Central memory CD8-positive, alpha-beta T cell (primary cell): ENCODE measurements at regions not wholly inside any gene's neighbourhood (a gene's known extent, or its start where the extent isn't known, plus 50 kb on each side); places are given as distances from the start of the nearest gene placed in this dataset.

ENCODE experiments used
- ATAC-seq: fragments of 150-1000 bp; cut with Tn5 transposase; replicated peaks from 2 replicates; pipeline ENCODE4 v1.10.0; 2022; ENCODE audit warnings: mild to moderate bottlenecking, moderate FRiP score, moderate number of reproducible peaks; ENCODE audit not compliant: poor library complexity, severe bottlenecking; ENCODE audit errors: extremely low read depth
- DNase-seq, 2 donors: peaks; one replicate each; pipeline ENCODE4 v3.0.0; 2021; ENCODE audit warnings: low spot score in 2 of 2
- H3K27ac Mint-ChIP-seq: one replicate; pipeline ENCODE4 v1.8.0; 2022; ENCODE audit warnings: low read depth, mild to moderate bottlenecking, moderate library complexity, mixed read lengths
- H3K27me3 Mint-ChIP-seq: one replicate; pipeline ENCODE4 v1.8.0; 2022; ENCODE audit warnings: mixed read lengths
- H3K36me3 Mint-ChIP-seq: one replicate; pipeline ENCODE4 v1.8.0; 2022; ENCODE audit warnings: mild to moderate bottlenecking, moderate library complexity, mixed read lengths; ENCODE audit not compliant: insufficient read depth
- H3K4me1 Mint-ChIP-seq: one replicate; pipeline ENCODE4 v1.8.0; 2022; ENCODE audit warnings: mixed read lengths
- H3K4me3 Mint-ChIP-seq: one replicate; pipeline ENCODE4 v1.8.0; 2022; ENCODE audit warnings: mild to moderate bottlenecking, moderate library complexity, mixed read lengths
- H3K9me3 Mint-ChIP-seq: one replicate; pipeline ENCODE4 v1.8.0; 2022; ENCODE audit warnings: mixed read lengths

DNA sequence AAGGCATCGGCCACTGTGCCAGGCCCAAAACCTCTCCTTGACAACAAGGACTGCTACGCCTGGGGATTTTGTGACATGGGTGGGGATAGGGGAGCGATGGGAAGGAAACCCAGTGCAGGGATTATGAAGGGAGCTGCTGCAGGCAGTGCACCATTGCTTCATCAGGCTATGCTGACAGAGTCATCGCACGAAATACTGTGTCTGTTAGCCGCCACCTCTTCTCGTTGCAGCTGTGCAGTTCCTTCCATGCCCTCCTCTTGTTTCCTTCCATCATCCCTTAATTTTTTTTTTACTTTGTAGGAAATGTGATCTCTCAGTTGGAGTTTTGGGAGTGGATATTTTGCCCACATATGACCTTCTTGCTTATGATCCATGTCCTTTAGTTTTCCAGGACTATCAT, 178.7 kb downstream of the RFC3 start:
- ATAC-seq = no peak
- no peak overlapping the region for H3K4me3 Mint-ChIP-seq
- no peaks in the 10 kb centered on the region for H3K36me3 Mint-ChIP-seq
- no peaks in the 10 kb centered on the region for H3K4me1 Mint-ChIP-seq
- DNase-seq = no peak
- H3K9me3 Mint-ChIP-seq = peaks cover 8% of the 10 kb centered on the region
- peaks cover 11% of the 10 kb centered on the region for H3K27me3 Mint-ChIP-seq
- no peak overlapping the region for H3K27ac Mint-ChIP-seq

DNA sequence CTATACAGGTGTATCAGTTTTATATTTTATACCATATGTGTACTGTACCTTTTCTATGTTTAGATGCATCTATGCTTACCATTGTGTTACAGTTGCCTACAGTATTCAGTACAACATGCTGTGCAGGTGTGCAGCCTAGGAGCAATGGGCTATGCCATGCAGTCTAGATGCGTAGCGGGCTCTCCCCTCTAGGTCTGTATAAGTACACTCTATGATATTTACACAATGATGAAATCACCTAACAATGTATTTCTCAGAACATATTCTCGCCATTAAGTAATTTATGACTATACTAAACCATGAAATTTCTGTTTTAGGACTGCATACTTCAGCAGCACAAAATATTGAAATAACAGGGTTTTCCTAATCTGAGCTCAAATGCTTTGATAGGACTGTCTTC, 179.6 kb downstream of the RFC3 start:
- no peak for ATAC-seq
- Mint-ChIP-seq H3K4me3 (no peak overlapping the region), H3K36me3 (no peaks in the 10 kb centered on the region), H3K4me1 (no peaks in the 10 kb centered on the region), H3K27me3 (peaks cover 11% of the 10 kb centered on the region), H3K9me3 (peaks cover 8% of the 10 kb centered on the region), H3K27ac (no peak overlapping the region)
- no peak for DNase-seq

DNA sequence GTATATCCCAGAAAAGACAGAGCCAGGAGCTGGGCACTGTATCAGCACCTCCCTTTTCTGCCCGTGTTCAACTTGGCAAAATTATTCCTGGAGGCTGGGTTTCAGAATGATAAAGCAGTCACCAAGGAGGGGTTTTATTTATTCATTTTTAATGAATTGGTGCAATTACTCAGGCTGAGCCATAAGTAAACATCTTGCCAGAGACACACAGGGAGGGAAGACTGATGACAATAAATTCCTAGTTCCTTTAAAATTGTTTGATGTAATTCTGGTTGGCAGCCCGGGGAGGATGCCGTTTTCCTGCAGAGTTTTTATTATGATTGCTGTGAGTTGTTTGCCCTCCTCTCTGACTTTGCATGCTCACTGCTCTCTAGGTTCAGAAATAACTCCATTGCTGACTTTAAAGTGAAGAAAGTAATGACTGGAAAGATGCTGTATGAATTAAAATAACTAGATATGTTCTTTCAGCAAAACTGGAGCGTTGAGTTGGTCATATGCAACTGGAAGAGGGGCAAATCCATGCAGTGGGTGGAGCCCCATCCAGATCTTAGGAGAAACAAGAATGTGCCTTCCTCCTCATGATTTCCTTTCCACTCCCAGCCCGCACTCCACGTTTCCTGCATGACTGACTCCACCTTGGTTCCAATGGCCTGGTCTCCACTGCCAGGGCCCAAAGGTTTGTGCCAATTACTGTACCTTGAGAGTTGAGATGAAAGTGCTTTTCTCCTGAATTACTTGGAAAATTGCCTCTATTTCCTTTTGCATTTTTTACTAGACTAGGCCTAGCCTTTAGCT, 182.1 kb downstream of the RFC3 start:
- peaks cover 11% of the 10 kb centered on the region for H3K27me3 Mint-ChIP-seq
- H3K27ac Mint-ChIP-seq = no peak overlapping the region
- no peak overlapping the region for H3K4me3 Mint-ChIP-seq
- peaks cover 8% of the 10 kb centered on the region for H3K9me3 Mint-ChIP-seq
- DNase-seq = no peak
- no peak for ATAC-seq
- no peaks in the 10 kb centered on the region for H3K36me3 Mint-ChIP-seq
- H3K4me1 Mint-ChIP-seq = no peaks in the 10 kb centered on the region

DNA sequence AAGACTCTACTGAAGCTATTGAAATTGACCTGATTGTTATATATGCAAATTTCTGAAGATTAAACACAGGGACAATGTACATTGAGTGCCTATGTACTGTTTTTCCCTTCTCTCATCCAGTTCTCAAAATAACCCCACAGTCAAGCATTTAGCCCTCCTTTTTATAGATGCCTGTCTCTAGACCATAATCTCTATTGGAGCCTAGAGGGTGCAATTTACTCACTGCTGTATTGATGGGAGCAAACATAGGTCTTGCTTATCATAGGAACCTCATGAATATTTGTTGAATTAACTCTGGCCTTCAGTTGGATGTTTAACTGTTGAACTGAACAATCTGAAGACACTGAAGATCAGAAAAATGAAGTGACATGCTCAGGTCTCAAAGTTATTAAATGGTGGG, 183.0 kb downstream of the RFC3 start:
- no peak for ATAC-seq
- DNase-seq = no peak
- Mint-ChIP-seq H3K9me3 (peaks cover 8% of the 10 kb centered on the region), H3K27me3 (peaks cover 11% of the 10 kb centered on the region), H3K27ac (no peak overlapping the region), H3K4me1 (no peaks in the 10 kb centered on the region), H3K4me3 (no peak overlapping the region), H3K36me3 (no peaks in the 10 kb centered on the region)

DNA sequence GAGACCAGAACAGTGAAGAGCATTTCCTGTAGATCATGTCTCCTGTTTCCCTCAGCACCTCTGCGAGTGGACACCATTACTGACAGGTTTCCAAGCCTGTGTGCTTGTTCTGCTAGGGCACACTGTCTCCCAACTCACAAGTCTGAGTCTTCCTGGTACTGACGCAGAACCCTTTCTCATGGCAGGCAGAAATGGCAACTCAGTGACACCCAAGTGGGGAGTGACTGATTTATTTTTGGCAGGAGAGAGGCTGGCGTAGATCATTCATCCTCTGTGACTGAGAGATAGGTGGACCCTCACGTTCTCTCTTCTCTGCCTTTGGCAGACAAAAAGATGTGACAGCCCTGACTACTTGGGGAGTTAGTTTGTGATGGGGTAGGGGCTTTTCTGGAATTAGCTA, 183.4 kb downstream of the RFC3 start:
- Mint-ChIP-seq H3K9me3 (peaks cover 8% of the 10 kb centered on the region), H3K27ac (no peak overlapping the region)
- ATAC-seq = no peak

DNA sequence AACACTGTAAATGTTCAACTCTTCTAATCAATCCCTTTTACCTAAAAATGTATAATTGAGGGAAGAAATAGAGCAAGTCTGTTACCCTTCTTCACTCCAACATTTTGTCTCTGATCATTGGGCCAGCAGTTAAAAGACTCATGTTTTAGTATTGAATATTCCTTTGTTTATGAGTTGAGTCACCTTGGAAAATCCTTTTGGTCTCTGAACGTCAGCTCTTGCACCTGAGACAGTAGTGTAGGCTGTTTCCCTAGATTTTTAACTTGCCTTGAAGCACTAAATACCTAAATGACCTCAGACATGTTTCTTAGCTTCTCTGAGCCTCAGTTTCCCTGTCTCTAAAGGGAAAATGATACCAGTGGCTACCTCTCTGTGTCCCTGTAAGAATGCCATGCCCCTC, 184.2 kb downstream of the RFC3 start:
- Mint-ChIP-seq H3K9me3 (peaks cover 4% of the 10 kb centered on the region), H3K27me3 (peaks cover 6% of the 10 kb centered on the region), H3K36me3 (no peaks in the 10 kb centered on the region), H3K4me3 (no peak overlapping the region), H3K4me1 (no peaks in the 10 kb centered on the region), H3K27ac (no peak overlapping the region)
- ATAC-seq = no peak
- DNase-seq = no peak

More for the DNA sequence above, 183.4 kb downstream of the RFC3 start:
- Mint-ChIP-seq H3K4me3 (no peak overlapping the region), H3K36me3 (no peaks in the 10 kb centered on the region), H3K27me3 (peaks cover 11% of the 10 kb centered on the region), H3K4me1 (no peaks in the 10 kb centered on the region)
- DNase-seq = no peak

DNA sequence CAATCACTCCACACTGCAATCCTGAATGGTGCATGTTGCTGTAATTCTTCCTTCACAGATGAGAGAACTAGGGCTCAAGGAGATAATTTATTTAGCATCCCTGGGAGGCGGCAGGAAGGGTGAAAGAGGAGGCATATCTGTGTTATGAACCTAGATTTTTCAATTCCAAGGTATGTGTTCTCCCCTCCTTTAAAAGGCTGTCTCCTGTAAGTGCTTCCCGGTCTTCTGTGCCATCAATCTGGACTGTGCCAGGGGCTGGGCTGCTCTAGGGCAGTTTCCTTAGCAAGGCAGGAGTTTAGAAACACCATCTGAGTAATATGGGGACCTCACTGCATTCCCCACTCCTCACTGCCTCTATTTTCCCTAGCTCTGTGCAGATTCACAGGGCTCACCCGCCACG, 185.0 kb downstream of the RFC3 start:
- ATAC-seq (no peak), DNase-seq (no peak)
- Mint-ChIP-seq H3K27ac (no peak overlapping the region), H3K27me3 (no peaks in the 10 kb centered on the region), H3K4me3 (no peak overlapping the region), H3K4me1 (no peaks in the 10 kb centered on the region), H3K36me3 (no peaks in the 10 kb centered on the region), H3K9me3 (no peaks in the 10 kb centered on the region)

- Mint-ChIP-seq H3K4me1 (no peaks in the 10 kb centered on the region), H3K9me3 (no peaks in the 10 kb centered on the region), H3K36me3 (no peaks in the 10 kb centered on the region), H3K27ac (no peak overlapping the region), H3K27me3 (no peaks in the 10 kb centered on the region), H3K4me3 (no peak overlapping the region)
- ATAC-seq = no peak
- DNase-seq = no peak
Observed at GRCh38 chr13:34003656-34004055, 185.7 kb downstream of the RFC3 start.

GRCh38 chr13:34004676-34005075, 186.7 kb downstream of the RFC3 start:
- H3K9me3 Mint-ChIP-seq = no peaks in the 10 kb centered on the region
- H3K27ac Mint-ChIP-seq = no peak overlapping the region
- H3K4me1 Mint-ChIP-seq = no peaks in the 10 kb centered on the region
- H3K4me3 Mint-ChIP-seq = no peak overlapping the region
- no peak for DNase-seq
- no peaks in the 10 kb centered on the region for H3K36me3 Mint-ChIP-seq
- no peaks in the 10 kb centered on the region for H3K27me3 Mint-ChIP-seq
- no peak for ATAC-seq

DNA sequence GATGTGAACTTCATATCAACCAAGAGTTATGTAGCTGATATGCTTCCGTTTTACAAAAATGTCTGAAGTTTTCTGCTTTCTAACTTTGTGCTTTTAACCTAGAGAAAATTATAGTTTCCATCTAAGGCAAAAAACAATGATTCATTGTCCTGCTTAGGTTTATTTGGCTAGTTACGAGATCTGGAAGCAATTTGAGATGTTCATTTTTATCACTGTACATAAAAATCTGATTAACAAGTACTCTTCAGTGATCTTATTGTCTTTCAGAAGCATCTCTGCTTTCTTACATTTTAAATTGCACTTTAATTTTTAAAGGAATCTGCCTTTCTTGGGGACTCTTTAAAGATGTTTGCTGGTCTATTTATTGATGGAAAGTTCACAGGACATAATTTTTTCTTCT, 188.1 kb downstream of the RFC3 start:
- no peak overlapping the region for H3K27ac Mint-ChIP-seq
- ATAC-seq = no peak
- no peaks in the 10 kb centered on the region for H3K36me3 Mint-ChIP-seq
- H3K4me3 Mint-ChIP-seq = no peak overlapping the region
- H3K27me3 Mint-ChIP-seq = no peaks in the 10 kb centered on the region
- no peaks in the 10 kb centered on the region for H3K4me1 Mint-ChIP-seq
- no peak for DNase-seq
- H3K9me3 Mint-ChIP-seq = no peaks in the 10 kb centered on the region

- Mint-ChIP-seq H3K4me3 (no peak overlapping the region), H3K4me1 (no peaks in the 10 kb centered on the region), H3K27ac (no peak overlapping the region), H3K9me3 (no peaks in the 10 kb centered on the region), H3K27me3 (peaks cover 6% of the 10 kb centered on the region), H3K36me3 (no peaks in the 10 kb centered on the region)
- ATAC-seq = no peak
- DNase-seq = no peak
Observed at GRCh38 chr13:34011552-34012085, 193.7 kb downstream of the RFC3 start.

GRCh38 chr13:34012382-34012781, 194.4 kb downstream of the RFC3 start:
- no peaks in the 10 kb centered on the region for H3K4me1 Mint-ChIP-seq
- ATAC-seq = no peak
- no peak overlapping the region for H3K27ac Mint-ChIP-seq
- H3K36me3 Mint-ChIP-seq = no peaks in the 10 kb centered on the region
- H3K27me3 Mint-ChIP-seq = peaks cover 6% of the 10 kb centered on the region
- DNase-seq = no peak
- no peaks in the 10 kb centered on the region for H3K9me3 Mint-ChIP-seq
- H3K4me3 Mint-ChIP-seq = no peak overlapping the region

GRCh38 chr13:34013061-34013460, 195.1 kb downstream of the RFC3 start:
- Mint-ChIP-seq H3K27me3 (peaks cover 6% of the 10 kb centered on the region), H3K4me3 (no peak overlapping the region), H3K9me3 (no peaks in the 10 kb centered on the region), H3K36me3 (no peaks in the 10 kb centered on the region), H3K27ac (no peak overlapping the region), H3K4me1 (no peaks in the 10 kb centered on the region)
- ATAC-seq (no peak), DNase-seq (no peak)
